Fibroblast of the conjunctiva (primary cell): ENCODE measurements at regions not wholly inside any gene's neighbourhood (a gene's known extent, or its start where the extent isn't known, plus 50 kb on each side); places are given as distances from the start of the nearest gene placed in this dataset.

Experiments
- DNase-seq: peaks from one replicate; pipeline ENCODE4 v3.0.0-alpha.2; 2010; ENCODE audit warnings: low read depth

- no peak for DNase-seq
Measured at GRCh38 chr1:38134294-38134755, 87.7 kb upstream of the POU3F1 start.

GRCh38 chr1:38133756-38134155 lies 87.2 kb upstream of the POU3F1 start:
- no peak for DNase-seq

- no peak for DNase-seq
Measured at GRCh38 chr1:38133304-38133703, 86.7 kb upstream of the POU3F1 start.

- DNase-seq, result no peak
Measured at GRCh38 chr1:38132681-38133080, 86.1 kb upstream of the POU3F1 start.

- DNase-seq, result no peak
Measured at GRCh38 chr1:38131024-38131585, 84.5 kb upstream of the POU3F1 start.

GRCh38 chr1:38129971-38130370 lies 83.4 kb upstream of the POU3F1 start:
- no peak for DNase-seq

- no peak for DNase-seq
Measured at GRCh38 chr1:38129473-38129872, 82.9 kb upstream of the POU3F1 start.

- DNase-seq, result no peak
Measured at GRCh38 chr1:38128926-38129453, 82.4 kb upstream of the POU3F1 start.

GRCh38 chr1:38128511-38128910 lies 81.9 kb upstream of the POU3F1 start:
- DNase-seq, result no peak

- DNase-seq, result no peak
Measured at GRCh38 chr1:38127428-38127827, 80.8 kb upstream of the POU3F1 start.

GRCh38 chr1:38126970-38127369 lies 80.4 kb upstream of the POU3F1 start:
- no peak for DNase-seq

GRCh38 chr1:38125837-38126520 lies 79.4 kb upstream of the POU3F1 start:
- DNase-seq, result no peak

- no peak for DNase-seq
Measured at GRCh38 chr1:38125016-38125415, 78.4 kb upstream of the POU3F1 start.

GRCh38 chr1:38123356-38124135 lies 77.0 kb upstream of the POU3F1 start:
- no peak for DNase-seq

GRCh38 chr1:38121231-38121680 lies 74.7 kb upstream of the POU3F1 start:
- no peak for DNase-seq

GRCh38 chr1:38120552-38121230 lies 74.1 kb upstream of the POU3F1 start:
- DNase-seq, result no peak

- DNase-seq, result no peak
Measured at GRCh38 chr1:38118976-38119375, 72.4 kb upstream of the POU3F1 start.

- DNase-seq, result no peak
Measured at GRCh38 chr1:38117444-38117887, 70.9 kb upstream of the POU3F1 start.

- no peak for DNase-seq
Measured at GRCh38 chr1:38115682-38116202, 69.1 kb upstream of the POU3F1 start.

GRCh38 chr1:38115226-38115625 lies 68.6 kb upstream of the POU3F1 start:
- no peak for DNase-seq

GRCh38 chr1:38114241-38115026 lies 67.8 kb upstream of the POU3F1 start:
- DNase-seq, result no peak
